ENCODE measurements at regions not wholly inside any gene's neighbourhood (a gene's known extent, or its start where the extent isn't known, plus 50 kb on each side); places are given as distances from the start of the nearest gene placed in this dataset.

DNA sequence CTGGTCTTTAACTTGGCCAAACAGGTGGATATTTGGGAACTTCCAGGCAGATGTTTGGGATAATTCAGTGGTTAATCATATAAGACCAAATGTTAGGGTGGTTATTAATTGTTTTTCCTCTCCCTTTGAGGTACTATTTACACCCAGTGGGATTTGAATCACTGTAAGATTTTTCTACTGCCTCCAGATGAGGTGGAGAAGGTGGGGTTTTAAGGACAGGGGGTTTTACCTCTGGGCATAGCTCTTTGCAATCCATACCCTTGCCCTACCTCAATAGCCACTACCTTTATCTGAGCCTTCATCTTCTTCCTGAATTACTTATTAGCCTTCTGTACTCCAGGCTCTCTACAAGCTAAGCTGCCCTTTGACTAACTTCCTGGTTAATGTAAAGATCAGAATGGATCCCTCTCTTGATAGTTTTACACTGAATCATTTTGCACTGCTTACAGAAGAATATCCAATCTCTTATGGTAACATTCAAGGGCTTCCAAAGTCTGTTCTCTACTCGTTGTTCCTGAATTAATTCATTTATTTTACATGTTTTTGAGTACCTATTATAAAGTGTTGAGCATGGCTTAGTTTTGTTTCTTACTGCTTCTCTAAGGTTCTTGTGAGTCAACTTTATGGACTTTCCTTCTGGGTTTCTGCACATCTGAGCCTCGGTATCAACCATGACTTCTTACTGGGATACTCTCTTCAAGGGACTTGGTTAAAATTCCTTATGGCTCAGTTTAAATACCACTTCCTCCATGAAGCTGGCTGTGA is 331.2 kb upstream of the TBL1XR1 start:
- POLR2A ChIA-PET, result no interaction called here
- TF ChIP-seq GATA2 (IDR thresholded peaks at IDR 0.05; ENCODE audit: insufficient read depth, insufficient read length, low read depth, low read length) (no peak), MYC (IDR thresholded peaks at IDR 0.05; ENCODE audit: low read depth, low read length) (no peak), POLR2AphosphoS5 (IDR thresholded peaks at IDR 0.05; ENCODE audit: insufficient read depth, low read depth, low read length) (no peak), EZH2 (IDR thresholded peaks at IDR 0.05; ENCODE audit: borderline replicate concordance, low read depth, low read length, severe bottlenecking) (no peak), POLR2A (IDR thresholded peaks at IDR 0.05; ENCODE audit: low read depth, low read length) (no peak), JUN (IDR thresholded peaks at IDR 0.05; ENCODE audit: borderline replicate concordance, insufficient read depth, insufficient read length, low read depth) (no peak), FOS (IDR thresholded peaks at IDR 0.05; ENCODE audit: borderline replicate concordance, insufficient read depth, low read length) (no peak)
- TF ChIP-seq, protein P1, sequence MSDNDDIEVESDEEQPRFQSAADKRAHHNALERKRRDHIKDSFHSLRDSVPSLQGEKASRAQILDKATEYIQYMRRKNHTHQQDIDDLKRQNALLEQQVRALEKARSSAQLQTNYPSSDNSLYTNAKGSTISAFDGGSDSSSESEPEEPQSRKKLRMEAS (IDR thresholded peaks at IDR 0.05; ENCODE audit: insufficient read depth, insufficient read length), result no peak
- TF ChIP-seq, protein P2, sequence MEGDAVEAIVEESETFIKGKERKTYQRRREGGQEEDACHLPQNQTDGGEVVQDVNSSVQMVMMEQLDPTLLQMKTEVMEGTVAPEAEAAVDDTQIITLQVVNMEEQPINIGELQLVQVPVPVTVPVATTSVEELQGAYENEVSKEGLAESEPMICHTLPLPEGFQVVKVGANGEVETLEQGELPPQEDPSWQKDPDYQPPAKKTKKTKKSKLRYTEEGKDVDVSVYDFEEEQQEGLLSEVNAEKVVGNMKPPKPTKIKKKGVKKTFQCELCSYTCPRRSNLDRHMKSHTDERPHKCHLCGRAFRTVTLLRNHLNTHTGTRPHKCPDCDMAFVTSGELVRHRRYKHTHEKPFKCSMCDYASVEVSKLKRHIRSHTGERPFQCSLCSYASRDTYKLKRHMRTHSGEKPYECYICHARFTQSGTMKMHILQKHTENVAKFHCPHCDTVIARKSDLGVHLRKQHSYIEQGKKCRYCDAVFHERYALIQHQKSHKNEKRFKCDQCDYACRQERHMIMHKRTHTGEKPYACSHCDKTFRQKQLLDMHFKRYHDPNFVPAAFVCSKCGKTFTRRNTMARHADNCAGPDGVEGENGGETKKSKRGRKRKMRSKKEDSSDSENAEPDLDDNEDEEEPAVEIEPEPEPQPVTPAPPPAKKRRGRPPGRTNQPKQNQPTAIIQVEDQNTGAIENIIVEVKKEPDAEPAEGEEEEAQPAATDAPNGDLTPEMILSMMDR (IDR thresholded peaks at IDR 0.05; ENCODE audit: extremely low read depth in 1 of 2, insufficient read depth in 1 of 2, low read depth in 1 of 2, low read length in 2 of 2), result no peak
- dilution Hi-C loops (cut with MboI; ENCODE audit: extremely low pct_ligation_motif_present, low sequenced_read_pairs), result no loop called here
- no peaks in the 10 kb centered on the region for H3K36me3 ChIP-seq (ENCODE audit: control insufficient read depth in 2 of 2, extremely low read depth in 1 of 2, insufficient read depth in 2 of 2, low read length in 2 of 2)
- H2AFZ ChIP-seq (ENCODE audit: low read depth, low read length), result no peak overlapping the region
- H4K20me1 ChIP-seq (replicated peaks; ENCODE audit: control insufficient read depth, extremely low read depth, insufficient read depth, low read length), result no peaks in the 10 kb centered on the region
- H3K27me3 ChIP-seq (ENCODE audit: control insufficient read depth in 2 of 2, insufficient read depth in 2 of 2, low read length in 2 of 2), result no peaks in the 10 kb centered on the region
- H3K9me3 ChIP-seq (replicated peaks; ENCODE audit: control insufficient read depth, insufficient read depth, low read length), result no peaks in the 10 kb centered on the region
- no peak overlapping the region for H3K27ac ChIP-seq (ENCODE audit: insufficient read depth, low read depth, low read length)
- no peaks in the 10 kb centered on the region for H3K4me1 ChIP-seq (ENCODE audit: control insufficient read depth, extremely low read depth, insufficient read depth, low read length)
- no TSS peak for BruUV-seq (replicated peaks)
- no peaks in the 10 kb centered on the region for H3K9me1 ChIP-seq (replicated peaks; ENCODE audit: control insufficient read depth, extremely low read depth, insufficient read depth, low read length)
- DNase-seq (ENCODE audit: low read depth, low spot score), result no peak
- no peak overlapping the region for H3K4me3 ChIP-seq (replicated peaks in 1 of 3; ENCODE audit: insufficient read depth in 1 of 3, low read depth in 1 of 3, low read length in 3 of 3)
- no peak overlapping the region for H3K4me2 ChIP-seq (ENCODE audit: insufficient read depth, low read length)
- FAIRE-seq, result no peak
- H3K79me2 ChIP-seq (ENCODE audit: control insufficient read depth, insufficient read depth, low read length), result no peaks in the 10 kb centered on the region
- intact Hi-C loops (cut with micrococcal nuclease), result no loop called here
- no peak overlapping the region for H3K9ac ChIP-seq (replicated peaks; ENCODE audit: extremely low read depth, insufficient read depth, low read length)
- CTCF ChIA-PET, result interaction anchor here (1.8 kb wide), 1 partner anchor 10 kb away, joined by 10 read pairs; no protein-coding TSS in a partner anchor
